HG02678 (cell line): ENCODE measurements at regions not wholly inside any gene's neighbourhood (a gene's known extent, or its start where the extent isn't known, plus 50 kb on each side); places are given as distances from the start of the nearest gene placed in this dataset.
"Not testable (repeated sequence)": the region's sequence is repeated elsewhere in the genome, so short reads cannot be mapped to it uniquely, and the experiment has no call there.

ENCODE experiments used
- ATAC-seq: cut with Tn5 transposase; IDR thresholded peaks from one replicate; pipeline ENCODE4 v1.9.1; 2021; ENCODE audit warnings: mild to moderate bottlenecking, moderate library complexity; ENCODE audit not compliant: unreplicated experiment

- no peak for ATAC-seq
Measured at GRCh38 chr7:124179641-124180040, 146.8 kb upstream of the TMEM229A start.

- ATAC-seq = no peak
Measured at GRCh38 chr7:124177891-124178290, 145.0 kb upstream of the TMEM229A start.

- not testable (repeated sequence) for ATAC-seq
Measured at GRCh38 chr7:124171812-124172211, 138.9 kb upstream of the TMEM229A start.

- ATAC-seq = no peak
Measured at GRCh38 chr7:124171068-124171467, 138.2 kb upstream of the TMEM229A start.

GRCh38 chr7:124168616-124169015 is 135.7 kb upstream of the TMEM229A start:
- ATAC-seq = no peak

- ATAC-seq = no peak
Measured at GRCh38 chr7:124162667-124163066, 129.8 kb upstream of the TMEM229A start.

- peak; percentile 50 for ATAC-seq
Measured at GRCh38 chr7:124155432-124156022, 122.7 kb upstream of the TMEM229A start.

- ATAC-seq = peak; percentile 60
Measured at GRCh38 chr7:124152859-124153692, 120.2 kb upstream of the TMEM229A start.

- no peak for ATAC-seq
Measured at GRCh38 chr7:124137664-124138063, 104.8 kb upstream of the TMEM229A start.

- no peak for ATAC-seq
Measured at GRCh38 chr7:124124201-124124600, 91.3 kb upstream of the TMEM229A start.

- ATAC-seq = no peak
Measured at GRCh38 chr7:124120911-124121310, 88.0 kb upstream of the TMEM229A start.

GRCh38 chr7:124113045-124113444 is 80.2 kb upstream of the TMEM229A start:
- no peak for ATAC-seq

GRCh38 chr7:124106575-124106974 is 73.7 kb upstream of the TMEM229A start:
- no peak for ATAC-seq

GRCh38 chr7:124101173-124101768 is 68.4 kb upstream of the TMEM229A start:
- ATAC-seq = no peak

- ATAC-seq = no peak
Measured at GRCh38 chr7:124100190-124100589, 67.3 kb upstream of the TMEM229A start.

GRCh38 chr7:124099585-124099984 is 66.7 kb upstream of the TMEM229A start:
- not testable (repeated sequence) for ATAC-seq

- no peak for ATAC-seq
Measured at GRCh38 chr7:124089621-124090020, 56.8 kb upstream of the TMEM229A start.

GRCh38 chr7:124088590-124088989 is 55.7 kb upstream of the TMEM229A start:
- ATAC-seq = no peak

- ATAC-seq = no peak
Measured at GRCh38 chr7:124086843-124087242, 54.0 kb upstream of the TMEM229A start.

- ATAC-seq = no peak
Measured at GRCh38 chr7:124085179-124085578, 52.3 kb upstream of the TMEM229A start.

- no peak for ATAC-seq
Measured at GRCh38 chr7:124084024-124084423, 51.2 kb upstream of the TMEM229A start.
